ENCODE measurements at regions not wholly inside any gene's neighbourhood (a gene's known extent, or its start where the extent isn't known, plus 50 kb on each side); places are given as distances from the start of the nearest gene placed in this dataset.

- intact Hi-C loops (cut with DNase I): loop anchor here (5.0 kb wide), 1 partner anchor 96 kb away; no protein-coding TSS in a partner anchor
- DNase-seq: no peak
- no peaks in the 10 kb centered on the region for H3K27me3 ChIP-seq
- no peaks in the 10 kb centered on the region for H3K36me3 ChIP-seq (replicated peaks in 1 of 2; ENCODE audit: insufficient read depth in 1 of 2, low read depth in 2 of 2)
- no peak for ATAC-seq
- H3K4me1 ChIP-seq: peaks cover 34% of the 10 kb centered on the region
- TF ChIP-seq CTCF (IDR thresholded peaks at IDR 0.05): no peak
- no peak for TF ChIP-seq POLR2A (IDR thresholded peaks at IDR 0.05)
- no peak overlapping the region for H3K4me3 ChIP-seq
- H3K9me3 ChIP-seq: no peaks in the 10 kb centered on the region
- no peak overlapping the region for H3K27ac ChIP-seq
- 56 to 62% methylated on average over 6 of the region's 6 CpGs for WGBS, 2 donors
These were observed 161.4 kb upstream of the EEPD1 start for GRCh38 chr7:35991511-35992232.

GRCh38 chr7:35992436-35992835 lies 160.6 kb upstream of the EEPD1 start:
- Histone ChIP-seq H3K9me3 (no peaks in the 10 kb centered on the region), H3K36me3 (replicated peaks in 1 of 2; ENCODE audit: insufficient read depth in 1 of 2, low read depth in 2 of 2) (no peaks in the 10 kb centered on the region), H3K27me3 (no peaks in the 10 kb centered on the region), H3K27ac (no peak overlapping the region), H3K4me3 (no peak overlapping the region), H3K4me1 (peaks cover 28% of the 10 kb centered on the region)
- WGBS, 2 donors: 96 to 97% methylated on average over 1 of the region's 1 CpG
- ATAC-seq (no peak), DNase-seq (no peak)
- TF ChIP-seq CTCF (IDR thresholded peaks at IDR 0.05): no peak
- TF ChIP-seq POLR2A (IDR thresholded peaks at IDR 0.05): no peak
- intact Hi-C loops (cut with DNase I): loop anchor here (5.0 kb wide), 1 partner anchor 95 kb away; no protein-coding TSS in a partner anchor

- Histone ChIP-seq H3K4me1 (peaks cover 22% of the 10 kb centered on the region), H3K27ac (no peak overlapping the region), H3K27me3 (no peaks in the 10 kb centered on the region), H3K4me3 (no peak overlapping the region), H3K9me3 (no peaks in the 10 kb centered on the region), H3K36me3 (replicated peaks in 1 of 2; ENCODE audit: insufficient read depth in 1 of 2, low read depth in 2 of 2) (no peaks in the 10 kb centered on the region)
- intact Hi-C loops (cut with DNase I): loop anchor here (5.0 kb wide), 1 partner anchor 94 kb away; no protein-coding TSS in a partner anchor
- TF ChIP-seq CTCF (IDR thresholded peaks at IDR 0.05) (no peak), POLR2A (IDR thresholded peaks at IDR 0.05) (no peak)
- no peak for ATAC-seq
- DNase-seq: no peak
- 78 to 86% methylated on average over 2 of the region's 2 CpGs for WGBS, 2 donors
These were observed 159.9 kb upstream of the EEPD1 start for GRCh38 chr7:35993113-35993512.

- ATAC-seq (no peak), DNase-seq (no peak)
- no peaks in the 10 kb centered on the region for H3K9me3 ChIP-seq
- 79 to 85% methylated on average over 8 of the region's 8 CpGs for WGBS, 2 donors
- TF ChIP-seq POLR2A (IDR thresholded peaks at IDR 0.05) (no peak), CTCF (IDR thresholded peaks at IDR 0.05) (no peak)
- no peaks in the 10 kb centered on the region for H3K27me3 ChIP-seq
- H3K4me3 ChIP-seq: no peak overlapping the region
- no peak overlapping the region for H3K27ac ChIP-seq
- H3K4me1 ChIP-seq: peaks cover 14% of the 10 kb centered on the region
- no peaks in the 10 kb centered on the region for H3K36me3 ChIP-seq (replicated peaks in 1 of 2; ENCODE audit: insufficient read depth in 1 of 2, low read depth in 2 of 2)
- intact Hi-C loops (cut with DNase I): loop anchor here (5.0 kb wide), 1 partner anchor 93 kb away; no protein-coding TSS in a partner anchor
These were observed 159.1 kb upstream of the EEPD1 start for GRCh38 chr7:35993676-35994606.
